HG02981 (cell line): ENCODE measurements at regions not wholly inside any gene's neighbourhood (a gene's known extent, or its start where the extent isn't known, plus 50 kb on each side); places are given as distances from the start of the nearest gene placed in this dataset.

Source experiments
- ATAC-seq: cut with Tn5 transposase; IDR thresholded peaks from one replicate; pipeline ENCODE4 v1.9.1; 2021; ENCODE audit warnings: mild to moderate bottlenecking, moderate library complexity; ENCODE audit not compliant: unreplicated experiment

DNA sequence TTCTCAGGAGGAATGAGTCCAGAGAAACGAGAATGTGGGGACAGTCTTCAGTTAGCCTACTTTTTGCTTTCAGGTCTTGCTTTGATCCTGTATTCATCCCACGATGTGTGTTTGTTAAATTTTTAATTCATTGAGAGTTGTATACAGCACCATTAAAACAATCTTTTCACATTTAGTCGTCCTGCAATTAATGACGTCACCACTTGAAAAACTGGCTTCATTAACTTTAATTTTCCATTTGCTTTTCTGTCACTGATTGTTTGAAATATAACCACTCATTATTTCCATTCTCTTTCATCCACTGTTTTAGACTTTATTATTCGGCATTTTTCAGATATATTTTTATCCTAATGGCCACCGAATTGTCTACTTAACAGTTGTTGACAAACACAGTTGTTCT, 146.9 kb downstream of the TFEC start:
- no peak for ATAC-seq

DNA sequence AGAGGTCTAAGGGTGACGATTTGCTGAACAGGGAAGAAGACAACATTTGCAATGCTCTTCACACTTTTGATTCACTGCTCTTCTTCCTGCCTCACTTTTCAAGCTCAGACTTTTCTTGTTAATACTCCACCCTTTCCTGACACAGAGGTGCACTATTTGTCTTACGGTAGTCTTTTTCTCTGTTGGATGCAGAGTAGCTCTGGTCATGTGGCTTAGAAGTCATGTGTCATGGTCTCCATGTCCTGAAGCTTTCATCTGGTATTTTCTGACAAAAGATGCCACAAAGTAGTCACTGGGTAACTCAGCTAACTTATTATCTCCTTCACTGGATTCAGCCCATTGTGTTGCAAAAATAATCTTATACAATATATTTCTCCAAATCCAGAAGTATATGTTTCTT, 149.1 kb downstream of the TFEC start:
- no peak for ATAC-seq

GRCh38 chr7:115879171-115879570, 151.4 kb downstream of the TFEC start:
- ATAC-seq, result no peak

GRCh38 chr7:115869801-115870200, 160.8 kb downstream of the TFEC start:
- ATAC-seq, result no peak

- ATAC-seq, result no peak
Measured at GRCh38 chr7:115869190-115869589, 161.4 kb downstream of the TFEC start.

DNA sequence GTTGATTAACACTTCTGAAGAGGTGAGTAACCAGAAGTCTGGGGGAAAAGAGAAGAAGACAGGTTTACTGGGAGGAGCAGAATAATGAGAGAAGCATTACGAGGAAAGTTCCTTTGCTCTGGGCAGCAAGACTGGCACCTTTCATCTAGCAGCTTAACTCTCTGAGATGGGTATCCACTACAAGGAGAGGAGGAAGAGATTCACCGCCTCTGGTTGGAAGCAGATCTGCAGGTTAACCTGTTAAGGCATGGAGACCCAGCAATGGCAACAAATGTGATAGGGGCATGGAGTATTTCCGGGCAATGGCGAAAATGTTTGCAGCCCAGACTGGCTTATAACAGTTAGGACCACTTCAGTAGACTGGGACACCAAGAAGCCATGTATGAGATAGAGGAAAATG, 162.2 kb downstream of the TFEC start:
- no peak for ATAC-seq

GRCh38 chr7:115864082-115864481, 166.5 kb downstream of the TFEC start:
- ATAC-seq, result no peak

GRCh38 chr7:115851291-115851690, 179.3 kb downstream of the TFEC start:
- ATAC-seq, result no peak

DNA sequence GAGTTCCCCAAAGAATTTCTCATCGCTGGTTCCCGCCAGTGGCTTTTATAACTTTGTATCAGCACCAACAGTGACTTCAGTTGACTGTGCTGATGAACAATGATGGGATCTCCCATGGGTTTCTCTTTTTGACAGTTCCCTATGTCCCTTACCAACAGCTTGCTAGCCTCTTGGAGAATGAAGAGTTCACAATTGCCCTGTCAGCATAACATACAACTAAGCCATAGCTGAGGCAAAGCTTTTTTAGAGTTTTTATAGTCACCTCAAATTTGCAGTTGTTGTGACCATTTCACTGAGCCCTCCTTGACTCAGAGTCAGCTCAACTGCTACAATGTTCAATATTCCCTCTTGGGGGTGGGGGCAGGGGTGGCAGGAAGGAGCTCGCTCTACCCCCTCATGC, 179.8 kb downstream of the TFEC start:
- ATAC-seq, result no peak

DNA sequence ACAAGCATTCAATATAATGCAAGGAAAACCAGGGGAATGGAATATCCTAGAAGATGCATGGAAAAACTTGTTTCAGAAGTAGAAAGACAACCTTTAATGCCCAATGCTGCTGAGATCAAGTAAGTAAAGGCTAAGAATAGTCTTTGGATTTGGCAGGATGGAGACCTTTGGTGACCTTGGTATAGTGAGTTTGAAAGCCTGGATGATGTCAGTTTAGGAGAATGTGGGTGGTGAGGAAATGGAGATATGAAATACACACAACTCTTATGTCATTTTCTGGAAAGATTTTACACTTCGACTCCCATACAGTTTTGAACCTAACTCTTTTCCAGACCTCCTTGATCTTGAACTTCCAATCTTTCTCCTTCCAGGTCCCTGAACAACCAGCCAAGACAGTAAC, 185.7 kb downstream of the TFEC start:
- ATAC-seq, result no peak

DNA sequence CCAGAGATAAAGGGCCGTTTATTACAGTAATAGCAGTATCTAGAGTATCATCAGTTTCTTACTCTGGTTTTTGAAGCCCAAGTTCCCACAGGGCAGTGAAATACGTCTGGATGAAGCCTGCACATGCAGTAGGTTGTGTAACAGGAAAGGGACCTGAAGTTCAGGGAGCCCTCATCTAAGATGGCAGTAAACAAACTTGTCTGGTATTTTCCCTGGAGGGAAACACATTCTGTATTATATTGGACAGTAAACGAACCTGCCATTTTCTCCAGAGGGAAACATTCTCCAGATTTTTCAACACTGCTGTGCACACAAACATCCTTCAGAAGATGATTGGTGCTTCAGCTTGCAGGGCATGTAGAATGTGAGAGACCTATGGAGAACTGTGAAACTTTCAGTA, 189.9 kb downstream of the TFEC start:
- no peak for ATAC-seq

GRCh38 chr7:115838829-115839228, 191.7 kb downstream of the TFEC start:
- ATAC-seq, result no peak

GRCh38 chr7:115831371-115831770, 199.2 kb downstream of the TFEC start:
- no peak for ATAC-seq

DNA sequence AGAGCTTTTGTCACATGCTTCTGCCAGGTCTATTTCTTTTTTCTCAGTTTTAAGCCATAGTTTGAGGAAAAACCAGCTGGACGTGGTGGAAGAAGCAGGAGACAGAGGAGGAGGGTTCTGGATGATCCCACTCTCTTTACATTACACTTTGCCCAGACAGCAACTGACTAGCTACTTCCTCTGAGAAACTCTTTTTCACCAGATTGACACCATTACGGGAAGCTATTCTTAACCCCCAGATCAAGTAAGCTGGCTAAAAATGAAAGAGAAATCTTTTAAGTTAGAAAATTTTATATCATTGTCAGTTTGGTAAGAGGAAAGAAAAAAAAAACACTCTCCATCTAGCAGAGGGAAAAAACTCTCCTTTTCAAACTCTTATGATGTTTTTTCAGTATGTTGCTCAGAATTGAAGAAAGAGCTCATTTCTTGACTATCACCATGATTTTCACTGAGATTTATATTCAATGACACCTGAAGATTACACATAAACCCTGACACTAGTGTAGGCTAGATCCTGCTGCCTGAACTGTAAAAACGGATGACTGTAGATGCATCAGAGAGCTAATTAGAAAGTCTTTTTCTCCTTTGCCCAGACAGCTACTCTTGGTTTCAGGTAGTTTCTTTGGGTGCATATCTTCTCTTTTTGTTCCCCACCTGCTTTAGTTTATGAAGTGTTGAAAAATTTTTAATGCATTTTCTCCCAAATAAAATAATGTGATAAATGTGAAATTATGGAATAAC, 203.1 kb downstream of the TFEC start:
- ATAC-seq, result no peak

GRCh38 chr7:115825456-115826115, 205.0 kb downstream of the TFEC start:
- ATAC-seq, result no peak

GRCh38 chr7:115822801-115823200, 207.8 kb downstream of the TFEC start:
- no peak for ATAC-seq

DNA sequence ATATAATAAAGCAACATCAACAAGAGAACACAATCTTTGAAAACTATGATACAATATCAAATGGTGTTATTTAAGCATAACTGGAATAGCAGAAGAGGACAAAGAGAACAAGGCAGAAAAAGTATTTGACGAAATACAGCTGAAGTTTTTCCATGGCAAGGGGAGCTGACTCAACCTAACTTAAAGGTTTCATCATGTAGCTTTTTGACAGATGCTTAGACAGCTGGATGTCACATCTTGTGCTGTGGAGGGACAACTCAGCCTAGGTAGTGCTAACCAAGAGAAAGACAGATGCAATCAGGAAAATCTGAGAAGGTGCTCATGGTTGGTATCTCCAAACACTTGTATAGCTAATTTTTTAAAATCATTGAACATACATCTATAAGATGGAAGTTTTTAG, 208.2 kb downstream of the TFEC start:
- no peak for ATAC-seq

- ATAC-seq, result no peak
Measured at GRCh38 chr7:115816318-115816974, 214.1 kb downstream of the TFEC start.

DNA sequence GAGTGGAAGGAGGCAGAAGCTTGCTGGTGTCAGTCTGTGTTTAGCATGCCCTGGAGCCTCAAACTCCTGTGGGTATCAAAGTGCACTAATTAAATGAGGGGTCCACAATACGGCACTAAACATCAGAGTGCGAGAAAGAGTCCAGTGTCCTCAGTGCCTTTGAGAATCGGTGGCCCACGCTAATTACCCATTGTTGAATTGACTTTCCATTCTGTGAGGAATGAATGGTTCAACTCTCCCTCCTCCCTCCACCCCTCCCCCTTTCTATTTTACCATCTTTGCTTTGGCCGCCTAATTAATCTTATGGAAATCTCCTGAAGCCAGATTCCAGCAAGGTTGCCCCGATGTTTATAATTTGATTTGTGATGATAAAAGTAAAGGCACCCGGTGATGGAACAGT, 217.8 kb downstream of the TFEC start:
- ATAC-seq, result no peak

- ATAC-seq, result no peak
Measured at GRCh38 chr7:115805458-115805857, 225.1 kb downstream of the TFEC start.

- ATAC-seq, result no peak
Measured at GRCh38 chr7:115802415-115802814, 228.1 kb downstream of the TFEC start.

DNA sequence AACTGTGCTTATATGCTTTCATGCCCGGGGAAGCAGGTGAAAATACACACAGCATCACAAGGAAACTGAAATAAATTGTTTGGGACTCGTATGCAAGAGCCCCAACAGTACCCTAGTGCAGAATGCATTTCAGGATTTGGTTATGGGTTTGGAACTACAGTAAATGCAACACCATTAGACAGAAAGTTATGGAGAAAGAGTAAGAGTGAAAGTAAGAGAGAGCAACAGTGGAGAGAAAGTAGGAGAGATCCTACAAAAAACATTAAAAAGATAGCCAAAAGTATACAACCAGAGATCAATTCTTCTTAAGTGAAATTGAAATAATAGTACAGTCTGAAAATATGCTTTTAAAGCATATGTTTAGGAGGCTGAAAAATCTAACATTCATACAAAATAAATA, 231.1 kb downstream of the TFEC start:
- no peak for ATAC-seq
